ENCODE measurements at regions not wholly inside any gene's neighbourhood (a gene's known extent, or its start where the extent isn't known, plus 50 kb on each side); places are given as distances from the start of the nearest gene placed in this dataset.

DNA sequence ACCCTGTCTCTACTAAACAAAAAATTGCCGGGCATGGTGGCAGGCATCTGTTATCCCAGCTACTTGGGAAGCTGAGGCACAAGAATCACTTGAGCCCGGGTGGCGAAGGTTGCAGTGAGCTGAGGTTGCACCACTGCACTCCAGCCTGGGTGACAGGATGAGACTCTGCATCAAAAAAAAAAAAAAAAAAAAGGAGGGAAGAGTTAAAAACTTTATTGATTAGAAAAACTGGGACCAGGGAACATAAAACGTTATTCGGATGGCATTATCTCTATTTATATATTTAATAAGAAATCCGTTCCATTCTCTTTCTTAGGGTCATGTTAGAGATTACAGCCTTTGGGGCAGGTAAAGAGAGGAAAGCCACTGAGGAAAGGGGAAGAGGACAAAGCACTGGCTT is 197.5 kb downstream of the BCR start:
- no peak for DNase-seq

- DNase-seq: no peak
Observed at GRCh38 chr22:23376256-23376655, 195.9 kb downstream of the BCR start.

DNA sequence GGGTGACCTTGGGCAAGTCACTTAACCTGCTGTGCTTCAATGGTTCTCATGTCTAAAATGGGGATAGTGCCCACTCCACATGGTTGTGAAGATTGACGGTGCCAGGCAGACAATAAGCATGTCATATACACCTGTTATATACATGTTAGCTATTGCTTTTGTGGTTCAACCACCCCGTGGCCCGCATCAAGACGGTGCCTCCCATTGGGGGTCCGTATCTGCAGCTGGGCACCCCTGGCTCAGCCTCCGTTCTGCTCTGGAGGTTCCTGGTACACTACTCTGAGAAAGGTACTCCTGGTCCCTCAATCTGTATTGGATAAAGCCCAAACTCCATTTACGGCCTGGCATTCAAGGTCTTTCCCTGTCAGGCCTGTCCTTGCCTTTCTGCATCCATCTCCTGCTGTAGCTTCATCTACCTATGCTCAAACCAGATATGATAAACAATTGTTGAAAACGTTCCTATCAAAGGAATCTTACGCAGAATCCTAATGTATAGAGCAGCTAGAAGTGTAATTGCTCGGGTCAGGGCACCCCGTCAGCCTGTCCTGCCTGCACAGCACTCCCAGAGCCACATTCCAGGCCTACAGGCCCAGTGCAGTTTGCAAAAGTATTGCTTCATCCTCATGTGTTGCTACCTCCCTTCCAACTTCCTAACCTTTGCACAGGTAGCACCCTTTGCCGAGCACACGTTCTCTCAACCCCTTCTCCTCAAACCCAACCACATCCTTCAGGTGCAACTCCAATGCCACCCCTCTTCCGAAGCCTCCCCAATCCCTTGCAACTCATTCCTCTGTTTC is 194.9 kb downstream of the BCR start:
- no peak for DNase-seq

GRCh38 chr22:23373601-23374000 is 193.3 kb downstream of the BCR start:
- DNase-seq: no peak

- no peak for DNase-seq
Observed at GRCh38 chr22:23370251-23370650, 189.9 kb downstream of the BCR start.

DNA sequence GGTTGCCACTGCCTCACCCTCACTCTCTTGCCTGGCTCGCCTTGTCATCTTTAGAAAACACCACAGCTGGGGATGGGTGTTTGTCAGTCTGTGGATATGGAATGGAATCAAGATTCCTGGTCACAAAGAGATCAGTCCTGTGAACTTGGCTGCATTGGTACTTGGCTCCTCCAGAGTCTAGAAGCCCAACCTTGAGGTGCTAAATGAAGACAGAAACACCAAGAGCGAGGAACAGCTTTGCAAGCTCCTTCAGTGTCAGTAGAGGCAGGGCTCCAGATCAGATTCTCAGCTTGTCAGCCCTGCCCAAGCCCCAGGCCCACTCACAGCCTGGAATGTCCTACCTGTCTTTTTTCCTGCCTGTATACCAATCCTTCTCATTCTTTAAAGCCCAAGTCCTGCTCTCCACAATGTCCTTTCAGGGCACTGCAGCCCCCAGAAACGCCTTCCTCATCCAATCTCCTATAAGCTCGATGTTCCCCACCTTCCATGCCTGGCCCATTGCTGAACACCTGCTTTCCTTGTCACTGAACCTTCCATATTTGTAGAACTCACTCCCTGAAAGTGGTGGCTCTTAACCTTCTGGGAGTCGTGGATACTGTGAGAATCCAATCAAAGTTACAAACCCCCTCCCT is 188.9 kb downstream of the BCR start:
- DNase-seq: no peak
